HepG2 (cell line): ENCODE measurements at regions not wholly inside any gene's neighbourhood (a gene's known extent, or its start where the extent isn't known, plus 50 kb on each side); places are given as distances from the start of the nearest gene placed in this dataset.

ENCODE experiments used
- ATAC-seq: fragments of 200-7000 bp; cut with Tn5 transposase; 3 replicates; pipeline ENCODE4 v1.9.1; 2020; ENCODE audit warnings: mild to moderate bottlenecking, moderate library complexity
- BruUV-seq: library from RNA; stranded (reverse); fragments of 400-500 nt; replicated peaks from 2 replicates; lab custom pipeline; 2021; lab: Mats Ljungman, UMichigan
- CTCF ChIA-PET: fragments of 300-600 bp; formaldehyde crosslinking; extraction: SDS; loops from one replicate; lab custom pipeline; 2021; ENCODE audit warnings: low total read pairs, inconsistent platforms, low intra/inter-chr PET ratio; lab: Yijun Ruan, JAX
- POLR2A ChIA-PET: fragments of 350-600 bp; sonication (Branson Sonifier 250); formaldehyde crosslinking; loops from one replicate; lab custom pipeline; 2020; ENCODE audit warnings: antibody characterized with exemption, inconsistent platforms; lab: Yijun Ruan, JAX
- DNase-seq: peaks from one replicate; pipeline ENCODE4 v3.0.0-alpha.2; 2015; ENCODE audit warnings: low spot score
- FAIRE-seq: peaks from 3 replicates; lab custom pipeline; 2011; peaks lifted over from hg19 to GRCh38; lab: Jason Lieb, UNC
- H2AFZ ChIP-seq: one replicate; pipeline ENCODE4 v1.6.1; 2011; ENCODE audit warnings: low read length, inconsistent platforms
- H3K27ac ChIP-seq: fragments of 300-600 bp; 3 replicates; pipeline ENCODE4 v1.8.0; 2011; ENCODE audit warnings: mixed run types, mild to moderate bottlenecking, mixed read lengths, low read length, inconsistent platforms; ENCODE audit not compliant: insufficient read depth; ENCODE audit errors: extremely low read length
- H3K27me3 ChIP-seq, 2 experiments: fragments of 200-600 bp in 1 of 2; 2 replicates in 1 of 2; 3 replicates in 1 of 2; pipeline versions ENCODE4 v1.6.0 to v1.8.0; 2011; ENCODE audit warnings: low read length in 2 of 2, mild to moderate bottlenecking in 2 of 2, moderate library complexity in 2 of 2, inconsistent platforms in 1 of 2; ENCODE audit not compliant: insufficient read depth in 2 of 2, control insufficient read depth in 1 of 2
- H3K36me3 ChIP-seq, 2 experiments: fragments of 200-600 bp in 1 of 2; replicated peaks in 1 of 2; 2 replicates in 1 of 2; 3 replicates in 1 of 2; pipeline versions ENCODE4 v1.5.1 to v1.8.0; 2011; ENCODE audit warnings: low read length in 2 of 2, inconsistent platforms in 1 of 2; ENCODE audit not compliant: insufficient read depth in 2 of 2, control insufficient read depth in 1 of 2
- H3K4me1 ChIP-seq: 2 replicates; pipeline ENCODE4 v1.5.1; 2012; ENCODE audit warnings: low read length, inconsistent platforms; ENCODE audit not compliant: insufficient read depth
- H3K4me2 ChIP-seq: 2 replicates; pipeline ENCODE4 v1.6.0; 2011; ENCODE audit warnings: low read depth, low read length, inconsistent platforms
- H3K4me3 ChIP-seq, 3 experiments: fragments of 200-600 bp in 1 of 3; sonication (generic), shearing (Covaris generic) in 1 of 3; replicated peaks in 1 of 3; 2 replicates each; pipeline ENCODE4 v1.5.1; 2011 to 2016; ENCODE audit warnings: low read length in 3 of 3, inconsistent platforms in 2 of 3, low read depth in 2 of 3, mild to moderate bottlenecking in 2 of 3, control low read depth in 1 of 3, mixed read lengths in 1 of 3; ENCODE audit not compliant: insufficient read depth in 1 of 3
- H3K79me2 ChIP-seq: one replicate; pipeline ENCODE4 v1.6.1; 2011; ENCODE audit warnings: low read length, inconsistent platforms; ENCODE audit not compliant: insufficient read depth
- H3K9ac ChIP-seq: 2 replicates; pipeline ENCODE4 v1.6.0; 2011; ENCODE audit warnings: mild to moderate bottlenecking, low read depth, low read length, inconsistent platforms; ENCODE audit not compliant: insufficient read depth
- H3K9me3 ChIP-seq: 2 replicates; pipeline ENCODE4 v1.5.1; 2012; ENCODE audit warnings: mild to moderate bottlenecking, low read length
- H4K20me1 ChIP-seq: 2 replicates; pipeline ENCODE4 v1.6.0; 2011; ENCODE audit warnings: inconsistent platforms, mild to moderate bottlenecking, low read length, moderate library complexity; ENCODE audit not compliant: insufficient read depth
- EHMT2 ChIP-seq: fragments of 200-600 bp; sonication (generic); IDR thresholded peaks from 2 replicates; pipeline ENCODE4 v1.7.0; 2017; ENCODE audit warnings: antibody characterized with exemption, low read depth, low read length, borderline replicate concordance
- FLYWCH1 ChIP-seq: sonication (generic); formaldehyde crosslinking; IDR thresholded peaks from 2 replicates; pipeline ENCODE4 v1.8.1; 2023; ENCODE audit warnings: mild to moderate bottlenecking, missing genetic modification reagents
- FOXA1 ChIP-seq, 2 experiments: fragments of 450-650 bp in 1 of 2; sonication (generic) in 1 of 2; formaldehyde crosslinking in 1 of 2; IDR thresholded peaks; 2 replicates each; pipeline versions ENCODE4 v1.4.0 to v1.6.1; 2016 to 2020; ENCODE audit warnings: missing genetic modification reagents in 1 of 2
- FOXJ3 ChIP-seq: sonication (generic); formaldehyde crosslinking; IDR thresholded peaks from 2 replicates; pipeline ENCODE4 v1.4.0; 2020; ENCODE audit warnings: missing genetic modification reagents, mild to moderate bottlenecking, borderline replicate concordance
- HES4 ChIP-seq: sonication (generic); formaldehyde crosslinking; IDR thresholded peaks from 2 replicates; pipeline ENCODE4 v1.9.0; 2021; ENCODE audit warnings: mild to moderate bottlenecking, missing genetic modification reagents, borderline replicate concordance
- IKZF1 ChIP-seq: fragments of 450-650 bp; IDR thresholded peaks from 2 replicates; pipeline ENCODE4 v1.7.1; 2016
- MIXL1 ChIP-seq: IDR thresholded peaks from 2 replicates; pipeline ENCODE4 v1.6.1; 2016
- SMC3 ChIP-seq: IDR thresholded peaks from 2 replicates; pipeline ENCODE4 v1.6.1; 2011; ENCODE audit warnings: low read length, improper control_type of control experiment
- SOX13 ChIP-seq, 3 experiments: fragments of 450-650 bp in 1 of 3; sonication (generic) in 1 of 3; formaldehyde crosslinking in 1 of 3; IDR thresholded peaks in 2 of 3; conservative IDR thresholded peaks in 1 of 3; 2 replicates each; pipeline versions ENCODE4 v1.5.0 to v1.6.1; 2016 to 2020; ENCODE audit warnings: antibody characterized with exemption in 1 of 3, mild to moderate bottlenecking in 1 of 3, missing compliant biosample characterization in 1 of 3, missing genetic modification reagents in 1 of 3, moderate library complexity in 1 of 3
- SP1 ChIP-seq, 2 experiments: fragments of 450-650 bp in 1 of 2; sonication (generic) in 1 of 2; formaldehyde crosslinking in 1 of 2; IDR thresholded peaks; 2 replicates each; pipeline versions ENCODE4 v1.4.0 to v1.6.1; 2016 to 2020; ENCODE audit warnings: missing genetic modification reagents in 1 of 2
- XRCC5 ChIP-seq: fragments of 200-400 bp; formaldehyde crosslinking; optimal IDR thresholded peaks from 2 replicates; pipeline ENCODE3; 2017; ENCODE audit warnings: mild to moderate bottlenecking, low read length
- ZNF263 ChIP-seq: sonication (generic); formaldehyde crosslinking; IDR thresholded peaks from 2 replicates; pipeline ENCODE4 v1.4.0; 2020; ENCODE audit warnings: missing genetic modification reagents
- ZNF331 ChIP-seq: sonication (generic); formaldehyde crosslinking; IDR thresholded peaks from 2 replicates; pipeline ENCODE4 v1.4.0; 2020; ENCODE audit warnings: missing genetic modification reagents
- ZNF564 ChIP-seq: sonication (generic); formaldehyde crosslinking; IDR thresholded peaks from 2 replicates; pipeline ENCODE4 v1.8.1; 2023; ENCODE audit warnings: mild to moderate bottlenecking, missing genetic modification reagents
- WGBS: methylation state at CpG from one replicate; pipeline ENCODE4 v1.1.6; 2017; ENCODE audit warnings: low lambda C conversion rate; 5-methylcytosine and 5-hydroxymethylcytosine counted together
- in situ Hi-C: cut with HindIII; loops from 2 replicates; pipeline ENCODE4 v1.10.0; 2017; ENCODE audit warnings: low pct_unique_long_range_greater_than_20kb; ENCODE audit not compliant: extremely low pct_ligation_motif_present
- intact Hi-C: fragments of 100-400 bp; cut with micrococcal nuclease; formaldehyde crosslinking; loops from one replicate; pipeline ENCODE4 v1.10.0; 2022; ENCODE audit not compliant: unreplicated experiment
- TF ChIP-seq, protein P1 (sequence below): IDR thresholded peaks from 2 replicates; pipeline ENCODE4 v1.4.0; 2020; ENCODE audit warnings: mild to moderate bottlenecking, missing genetic modification reagents
- TF ChIP-seq, protein P2 (sequence below): sonication (generic); formaldehyde crosslinking; IDR thresholded peaks from 2 replicates; pipeline ENCODE4 v1.5.0; 2020; ENCODE audit warnings: missing genetic modification reagents, mild to moderate bottlenecking, borderline replicate concordance
- TF ChIP-seq, protein P3 (sequence below): sonication (generic); formaldehyde crosslinking; IDR thresholded peaks from 2 replicates; pipeline ENCODE4 v1.4.0; 2020; ENCODE audit warnings: low read depth, mild to moderate bottlenecking, missing genetic modification reagents

- TF ChIP-seq, protein P1, sequence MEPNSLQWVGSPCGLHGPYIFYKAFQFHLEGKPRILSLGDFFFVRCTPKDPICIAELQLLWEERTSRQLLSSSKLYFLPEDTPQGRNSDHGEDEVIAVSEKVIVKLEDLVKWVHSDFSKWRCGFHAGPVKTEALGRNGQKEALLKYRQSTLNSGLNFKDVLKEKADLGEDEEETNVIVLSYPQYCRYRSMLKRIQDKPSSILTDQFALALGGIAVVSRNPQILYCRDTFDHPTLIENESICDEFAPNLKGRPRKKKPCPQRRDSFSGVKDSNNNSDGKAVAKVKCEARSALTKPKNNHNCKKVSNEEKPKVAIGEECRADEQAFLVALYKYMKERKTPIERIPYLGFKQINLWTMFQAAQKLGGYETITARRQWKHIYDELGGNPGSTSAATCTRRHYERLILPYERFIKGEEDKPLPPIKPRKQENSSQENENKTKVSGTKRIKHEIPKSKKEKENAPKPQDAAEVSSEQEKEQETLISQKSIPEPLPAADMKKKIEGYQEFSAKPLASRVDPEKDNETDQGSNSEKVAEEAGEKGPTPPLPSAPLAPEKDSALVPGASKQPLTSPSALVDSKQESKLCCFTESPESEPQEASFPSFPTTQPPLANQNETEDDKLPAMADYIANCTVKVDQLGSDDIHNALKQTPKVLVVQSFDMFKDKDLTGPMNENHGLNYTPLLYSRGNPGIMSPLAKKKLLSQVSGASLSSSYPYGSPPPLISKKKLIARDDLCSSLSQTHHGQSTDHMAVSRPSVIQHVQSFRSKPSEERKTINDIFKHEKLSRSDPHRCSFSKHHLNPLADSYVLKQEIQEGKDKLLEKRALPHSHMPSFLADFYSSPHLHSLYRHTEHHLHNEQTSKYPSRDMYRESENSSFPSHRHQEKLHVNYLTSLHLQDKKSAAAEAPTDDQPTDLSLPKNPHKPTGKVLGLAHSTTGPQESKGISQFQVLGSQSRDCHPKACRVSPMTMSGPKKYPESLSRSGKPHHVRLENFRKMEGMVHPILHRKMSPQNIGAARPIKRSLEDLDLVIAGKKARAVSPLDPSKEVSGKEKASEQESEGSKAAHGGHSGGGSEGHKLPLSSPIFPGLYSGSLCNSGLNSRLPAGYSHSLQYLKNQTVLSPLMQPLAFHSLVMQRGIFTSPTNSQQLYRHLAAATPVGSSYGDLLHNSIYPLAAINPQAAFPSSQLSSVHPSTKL (CRISPR knock-in tag), result no peak
- no peak for TF ChIP-seq EHMT2
- TF ChIP-seq, protein P2, sequence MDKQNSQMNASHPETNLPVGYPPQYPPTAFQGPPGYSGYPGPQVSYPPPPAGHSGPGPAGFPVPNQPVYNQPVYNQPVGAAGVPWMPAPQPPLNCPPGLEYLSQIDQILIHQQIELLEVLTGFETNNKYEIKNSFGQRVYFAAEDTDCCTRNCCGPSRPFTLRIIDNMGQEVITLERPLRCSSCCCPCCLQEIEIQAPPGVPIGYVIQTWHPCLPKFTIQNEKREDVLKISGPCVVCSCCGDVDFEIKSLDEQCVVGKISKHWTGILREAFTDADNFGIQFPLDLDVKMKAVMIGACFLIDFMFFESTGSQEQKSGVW (CRISPR knock-in tag), result no peak
- TF ChIP-seq, all 625 proteins: peak for 0
Measured at GRCh38 chr18:49669403-49669802, 107.5 kb downstream of the LIPG start (continued).

GRCh38 chr18:49668574-49669275, 106.9 kb downstream of the LIPG start:
- in situ Hi-C loops, result no loop called here
- H3K27ac ChIP-seq, result no peak overlapping the region
- H3K9me3 ChIP-seq, result no peaks in the 10 kb centered on the region
- H3K4me2 ChIP-seq, result no peak overlapping the region
- peaks cover 2 to 33% of the 10 kb centered on the region in 2 experiments; a peak in 3 of 5 replicates for H3K27me3 ChIP-seq
- no peaks in the 10 kb centered on the region for H3K79me2 ChIP-seq
- CTCF ChIA-PET, result no interaction called here
- intact Hi-C loops, result no loop called here
- H4K20me1 ChIP-seq, result no peaks in the 10 kb centered on the region
- POLR2A ChIA-PET, result no interaction called here
- ATAC-seq (peak; percentile 94), FAIRE-seq (peak; percentile 23), DNase-seq (peak; percentile 23)
- no peak overlapping the region for H2AFZ ChIP-seq
- H3K9ac ChIP-seq, result no peak overlapping the region
- H3K4me1 ChIP-seq, result no peaks in the 10 kb centered on the region
- no TSS peak for BruUV-seq
- H3K36me3 ChIP-seq, result no peaks in the 10 kb centered on the region
- 14% methylated on average over 8 of the region's 8 CpGs for WGBS
- H3K4me3 ChIP-seq, result no peak overlapping the region
- TF ChIP-seq SOX13 (IDR thresholded peaks at IDR 0.05), result no peak
- peak in 1 of 2 experiments; percentile 48; a peak in 1 of 4 replicates for TF ChIP-seq SOX13 (CRISPR knock-in tag; conservative IDR thresholded peaks at IDR 0.05 in 1 of 2, IDR thresholded peaks at IDR 0.05 in 1 of 2)
- TF ChIP-seq SMC3, result 0 out of 2 replicates have a peak, but pooled peaks have one; percentile 4
- no peak for TF ChIP-seq FLYWCH1 (CRISPR knock-in tag)
- no peak for TF ChIP-seq IKZF1
- TF ChIP-seq SP1 (IDR thresholded peaks at IDR 0.05), result no peak
- no peak for TF ChIP-seq SP1 (CRISPR knock-in tag; IDR thresholded peaks at IDR 0.05)
- TF ChIP-seq MIXL1 (CRISPR knock-in tag), result no peak
- no peak for TF ChIP-seq HES4 (CRISPR knock-in tag)
- TF ChIP-seq XRCC5, result no peak
- TF ChIP-seq ZNF564 (CRISPR knock-in tag), result no peak
- TF ChIP-seq, protein P3, sequence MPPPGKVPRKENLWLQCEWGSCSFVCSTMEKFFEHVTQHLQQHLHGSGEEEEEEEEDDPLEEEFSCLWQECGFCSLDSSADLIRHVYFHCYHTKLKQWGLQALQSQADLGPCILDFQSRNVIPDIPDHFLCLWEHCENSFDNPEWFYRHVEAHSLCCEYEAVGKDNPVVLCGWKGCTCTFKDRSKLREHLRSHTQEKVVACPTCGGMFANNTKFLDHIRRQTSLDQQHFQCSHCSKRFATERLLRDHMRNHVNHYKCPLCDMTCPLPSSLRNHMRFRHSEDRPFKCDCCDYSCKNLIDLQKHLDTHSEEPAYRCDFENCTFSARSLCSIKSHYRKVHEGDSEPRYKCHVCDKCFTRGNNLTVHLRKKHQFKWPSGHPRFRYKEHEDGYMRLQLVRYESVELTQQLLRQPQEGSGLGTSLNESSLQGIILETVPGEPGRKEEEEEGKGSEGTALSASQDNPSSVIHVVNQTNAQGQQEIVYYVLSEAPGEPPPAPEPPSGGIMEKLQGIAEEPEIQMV (CRISPR knock-in tag), result no peak
- no peak for TF ChIP-seq FOXA1 (IDR thresholded peaks at IDR 0.05)
- TF ChIP-seq FOXA1 (CRISPR knock-in tag; IDR thresholded peaks at IDR 0.05), result peak; percentile 67
- 0 out of 2 replicates have a peak, but pooled peaks have one; percentile 46 for TF ChIP-seq ZNF331 (CRISPR knock-in tag)
- no peak for TF ChIP-seq FOXJ3 (CRISPR knock-in tag)
- peak; percentile 93 for TF ChIP-seq ZNF263 (CRISPR knock-in tag)
